KMS-11 (cell line): ENCODE measurements at regions not wholly inside any gene's neighbourhood (a gene's known extent, or its start where the extent isn't known, plus 50 kb on each side); places are given as distances from the start of the nearest gene placed in this dataset.

ENCODE experiments used
- H2AFZ ChIP-seq: fragments of 200-600 bp; sonication (generic); 2 replicates; pipeline ENCODE4 v1.6.1; 2016; ENCODE audit warnings: antibody characterized with exemption, mixed run types, low read depth
- H3K27ac ChIP-seq: fragments of 200-600 bp; sonication (generic); 2 replicates; pipeline ENCODE4 v1.6.1; 2016; ENCODE audit warnings: mild to moderate bottlenecking, mixed run types
- H3K27me3 ChIP-seq: fragments of 200-600 bp; sonication (generic); 2 replicates; pipeline ENCODE4 v1.6.1; 2017; ENCODE audit warnings: mild to moderate bottlenecking, low read depth, mixed run types, moderate library complexity; ENCODE audit not compliant: insufficient read depth
- H3K36me3 ChIP-seq: fragments of 200-600 bp; sonication (generic); 2 replicates; pipeline ENCODE4 v1.6.1; 2017; ENCODE audit warnings: mild to moderate bottlenecking, mixed run types; ENCODE audit not compliant: insufficient read depth
- H3K4me1 ChIP-seq: fragments of 200-600 bp; sonication (generic); 2 replicates; pipeline ENCODE4 v1.6.1; 2016; ENCODE audit warnings: mild to moderate bottlenecking, low read depth, mixed run types; ENCODE audit not compliant: poor library complexity, severe bottlenecking
- H3K4me2 ChIP-seq: fragments of 200-600 bp; sonication (generic); 2 replicates; pipeline ENCODE4 v1.7.0; 2016; ENCODE audit warnings: mild to moderate bottlenecking, mixed run types
- H3K4me3 ChIP-seq: fragments of 200-600 bp; sonication (generic); IDR thresholded peaks from 2 replicates; pipeline ENCODE4 v1.6.1; 2017; ENCODE audit warnings: low read depth, low read length, mixed read lengths; ENCODE audit not compliant: insufficient read depth
- H3K79me2 ChIP-seq: fragments of 200-600 bp; sonication (generic); 2 replicates; pipeline ENCODE4 v1.6.1; 2016; ENCODE audit warnings: low read depth, mixed run types; ENCODE audit not compliant: insufficient read depth
- H3K9ac ChIP-seq: fragments of 200-600 bp; sonication (generic); 2 replicates; pipeline ENCODE4 v1.6.1; 2016; ENCODE audit warnings: mild to moderate bottlenecking, mixed run types
- H4K20me1 ChIP-seq: fragments of 200-600 bp; sonication (generic); 2 replicates; pipeline ENCODE4 v1.6.1; 2016; ENCODE audit warnings: mild to moderate bottlenecking, mixed run types; ENCODE audit not compliant: insufficient read depth
- TF ChIP-seq, protein P1 (sequence below): fragments of 200-600 bp; sonication (generic); conservative IDR thresholded peaks from 2 replicates; pipeline ENCODE4 v1.6.1; 2017; ENCODE audit warnings: low read depth, mild to moderate bottlenecking, antibody characterized with exemption, low read length, moderate library complexity, mixed read lengths

DNA sequence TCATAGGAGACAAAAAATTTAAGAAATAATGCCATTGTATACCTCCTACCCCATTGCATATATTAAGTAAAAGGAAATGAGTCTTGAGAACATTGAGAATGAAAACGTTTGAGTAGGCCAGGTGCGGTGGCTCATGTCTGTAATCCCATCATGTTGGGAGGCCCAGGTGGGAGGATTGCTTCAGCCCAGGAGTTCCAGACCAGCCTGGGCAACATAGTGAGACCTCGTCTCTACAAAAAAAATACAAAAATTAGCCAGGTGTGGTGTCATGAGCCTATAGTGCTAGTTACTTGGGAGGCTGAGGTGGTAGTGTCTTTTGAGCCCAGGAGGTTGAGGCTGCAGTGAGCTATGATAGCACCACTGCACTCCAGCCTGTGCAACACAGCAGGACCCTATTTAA is 107.7 kb upstream of the MGAT5 start:
- H4K20me1 ChIP-seq: no peaks in the 10 kb centered on the region
- no peaks in the 10 kb centered on the region for H3K27me3 ChIP-seq
- no peak overlapping the region for H3K27ac ChIP-seq
- H3K9ac ChIP-seq: no peak overlapping the region
- TF ChIP-seq, protein P1, sequence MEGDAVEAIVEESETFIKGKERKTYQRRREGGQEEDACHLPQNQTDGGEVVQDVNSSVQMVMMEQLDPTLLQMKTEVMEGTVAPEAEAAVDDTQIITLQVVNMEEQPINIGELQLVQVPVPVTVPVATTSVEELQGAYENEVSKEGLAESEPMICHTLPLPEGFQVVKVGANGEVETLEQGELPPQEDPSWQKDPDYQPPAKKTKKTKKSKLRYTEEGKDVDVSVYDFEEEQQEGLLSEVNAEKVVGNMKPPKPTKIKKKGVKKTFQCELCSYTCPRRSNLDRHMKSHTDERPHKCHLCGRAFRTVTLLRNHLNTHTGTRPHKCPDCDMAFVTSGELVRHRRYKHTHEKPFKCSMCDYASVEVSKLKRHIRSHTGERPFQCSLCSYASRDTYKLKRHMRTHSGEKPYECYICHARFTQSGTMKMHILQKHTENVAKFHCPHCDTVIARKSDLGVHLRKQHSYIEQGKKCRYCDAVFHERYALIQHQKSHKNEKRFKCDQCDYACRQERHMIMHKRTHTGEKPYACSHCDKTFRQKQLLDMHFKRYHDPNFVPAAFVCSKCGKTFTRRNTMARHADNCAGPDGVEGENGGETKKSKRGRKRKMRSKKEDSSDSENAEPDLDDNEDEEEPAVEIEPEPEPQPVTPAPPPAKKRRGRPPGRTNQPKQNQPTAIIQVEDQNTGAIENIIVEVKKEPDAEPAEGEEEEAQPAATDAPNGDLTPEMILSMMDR: no peak
- peaks cover 32% of the 10 kb centered on the region for H3K4me1 ChIP-seq
- H3K79me2 ChIP-seq: peaks cover 67% of the 10 kb centered on the region
- no peak overlapping the region for H3K4me2 ChIP-seq
- no peaks in the 10 kb centered on the region for H3K36me3 ChIP-seq
- H2AFZ ChIP-seq: no peak overlapping the region
- H3K4me3 ChIP-seq: no peak overlapping the region

DNA sequence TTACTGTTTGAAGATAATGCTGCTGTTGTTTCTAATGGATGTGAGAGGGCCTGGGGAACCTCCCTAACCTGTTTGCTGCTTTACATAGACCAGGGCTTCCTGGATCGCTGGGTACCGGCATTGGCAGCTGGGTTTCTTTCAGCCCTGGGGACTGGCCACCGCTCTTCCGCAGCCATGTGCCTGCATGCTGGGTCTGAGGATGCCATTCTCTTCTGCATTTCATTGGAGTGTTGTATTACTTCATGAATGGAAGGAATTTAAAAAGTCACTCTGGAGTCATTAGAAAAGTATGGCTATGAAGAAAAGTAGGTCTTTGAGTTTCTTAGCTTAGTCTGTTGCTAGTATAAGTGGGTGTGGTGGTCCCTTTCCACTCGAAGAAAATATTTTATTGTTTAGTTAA is 107.3 kb upstream of the MGAT5 start:
- TF ChIP-seq, protein P1: no peak
- Histone ChIP-seq H3K27ac (no peak overlapping the region), H4K20me1 (no peaks in the 10 kb centered on the region)

DNA sequence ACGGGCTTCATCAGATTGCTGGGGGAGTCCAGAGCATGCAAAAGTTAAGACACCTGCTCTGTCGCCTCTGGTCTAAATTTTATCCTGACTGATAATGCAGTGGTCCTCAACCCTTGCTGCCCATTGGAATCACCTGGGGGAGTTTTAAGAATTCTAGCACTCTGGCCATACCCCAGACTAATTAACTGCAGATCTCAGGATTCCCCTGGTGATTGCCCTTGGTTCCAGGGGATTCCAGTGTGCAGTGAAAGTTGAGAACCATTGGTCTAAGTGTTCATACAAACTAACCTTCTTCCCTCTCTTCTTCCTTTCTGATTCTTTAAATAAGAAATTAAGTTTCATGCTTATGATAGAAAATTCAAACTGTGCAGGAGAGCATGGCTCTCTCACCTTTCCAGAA is 105.7 kb upstream of the MGAT5 start:
- Histone ChIP-seq H3K4me2 (no peak overlapping the region), H4K20me1 (no peaks in the 10 kb centered on the region), H3K4me1 (peaks cover 40% of the 10 kb centered on the region), H3K4me3 (no peak overlapping the region), H2AFZ (no peak overlapping the region), H3K9ac (no peak overlapping the region), H3K79me2 (peaks cover 71% of the 10 kb centered on the region), H3K27ac (no peak overlapping the region), H3K36me3 (no peaks in the 10 kb centered on the region), H3K27me3 (no peaks in the 10 kb centered on the region)
- TF ChIP-seq, protein P1: no peak

More for the DNA sequence above, 107.3 kb upstream of the MGAT5 start:
- Histone ChIP-seq H3K4me2 (no peak overlapping the region), H3K4me1 (peaks cover 32% of the 10 kb centered on the region), H2AFZ (no peak overlapping the region), H3K36me3 (no peaks in the 10 kb centered on the region), H3K4me3 (no peak overlapping the region), H3K27me3 (no peaks in the 10 kb centered on the region), H3K9ac (no peak overlapping the region), H3K79me2 (peaks cover 67% of the 10 kb centered on the region)

DNA sequence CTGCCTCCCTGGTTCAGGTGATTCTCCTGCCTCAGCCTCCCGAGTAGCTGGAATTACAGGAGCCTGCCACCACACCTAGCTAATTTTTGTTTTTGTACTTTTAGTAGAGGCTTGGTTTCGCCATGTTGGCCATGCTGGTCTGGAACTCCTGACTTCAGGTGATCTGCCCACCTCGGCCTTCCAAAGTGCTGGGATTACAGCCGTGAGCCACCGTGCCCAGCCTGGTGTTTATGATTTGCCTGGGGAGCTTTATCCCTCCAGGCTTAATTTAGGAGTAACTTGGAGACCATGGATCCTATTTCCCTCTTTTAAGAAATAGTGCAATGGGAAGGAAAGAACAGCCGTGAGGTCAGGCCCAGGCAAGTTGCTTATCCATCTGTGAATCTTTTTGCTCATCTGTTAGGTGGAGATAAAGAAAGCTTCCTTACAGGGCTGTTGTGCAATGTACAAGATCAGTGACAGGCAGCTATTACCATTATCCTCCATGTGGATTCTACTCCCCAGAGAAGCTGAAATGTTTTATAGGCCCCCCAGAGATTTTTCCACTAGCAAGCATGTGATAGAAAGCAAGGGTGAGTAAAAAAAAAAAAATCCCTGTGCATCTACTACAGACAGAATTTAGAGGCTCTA is 104.9 kb upstream of the MGAT5 start:
- peaks cover 48% of the 10 kb centered on the region for H3K4me1 ChIP-seq
- peak overlapping the region; percentile 30; the same call in 1 of the 2 replicates for H3K27ac ChIP-seq
- no peak overlapping the region for H2AFZ ChIP-seq
- H3K79me2 ChIP-seq: peaks cover 65% of the 10 kb centered on the region
- no peak overlapping the region for H3K4me2 ChIP-seq
- no peaks in the 10 kb centered on the region for H3K27me3 ChIP-seq
- H3K4me3 ChIP-seq: no peak overlapping the region
- TF ChIP-seq, protein P1: no peak
- H3K36me3 ChIP-seq: no peaks in the 10 kb centered on the region
- no peaks in the 10 kb centered on the region for H4K20me1 ChIP-seq
- no peak overlapping the region for H3K9ac ChIP-seq
